ENCODE measurements at regions not wholly inside any gene's neighbourhood (a gene's known extent, or its start where the extent isn't known, plus 50 kb on each side); places are given as distances from the start of the nearest gene placed in this dataset.

GRCh38 chr10:120700426-120700825 lies 150.7 kb upstream of the WDR11 start:
- H3K4me1 ChIP-seq = no peaks in the 10 kb centered on the region
- intact Hi-C loops (cut with DNase I) = no loop called here
- no peak overlapping the region for H3K27ac ChIP-seq
- no peaks in the 10 kb centered on the region for H3K9me3 ChIP-seq
- H3K4me3 ChIP-seq = no peak overlapping the region
- WGBS, 2 donors = 55 to 67% methylated on average over 2 of the region's 2 CpGs
- H3K36me3 ChIP-seq = no peaks in the 10 kb centered on the region
- DNase-seq (no peak), ATAC-seq (no peak), FAIRE-seq (no peak)
- no peak for TF ChIP-seq CTCF (IDR thresholded peaks at IDR 0.05)
- no peaks in the 10 kb centered on the region for H3K27me3 ChIP-seq

DNA sequence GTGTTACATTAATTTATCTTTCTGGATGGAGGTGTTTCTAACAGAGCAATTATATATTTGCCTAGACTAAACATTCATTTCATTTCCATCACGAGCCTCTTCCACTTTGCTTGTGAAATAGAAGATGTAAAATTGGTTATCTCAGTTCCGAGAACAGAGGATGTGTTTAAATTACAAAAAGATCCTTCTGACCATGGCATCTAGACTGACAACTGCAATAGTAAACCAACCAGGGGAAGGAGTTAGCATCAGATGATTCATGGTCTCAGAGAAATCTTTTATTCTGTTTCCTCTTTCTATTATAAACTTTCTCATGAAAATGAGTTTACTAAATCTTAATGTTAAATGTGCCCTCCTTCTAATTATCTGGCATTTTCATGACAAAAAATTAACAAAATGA lies 149.8 kb upstream of the WDR11 start:
- DNase-seq = no peak
- intact Hi-C loops (cut with DNase I) = no loop called here
- ATAC-seq = no peak
- Histone ChIP-seq H3K9me3 (no peaks in the 10 kb centered on the region), H3K27me3 (no peaks in the 10 kb centered on the region), H3K4me1 (no peaks in the 10 kb centered on the region), H3K27ac (no peak overlapping the region), H3K36me3 (no peaks in the 10 kb centered on the region), H3K4me3 (no peak overlapping the region)
- 40 to 53% methylated on average over 2 of the region's 2 CpGs for WGBS, 2 donors
- no peak for TF ChIP-seq CTCF (IDR thresholded peaks at IDR 0.05)
- FAIRE-seq = no peak

DNA sequence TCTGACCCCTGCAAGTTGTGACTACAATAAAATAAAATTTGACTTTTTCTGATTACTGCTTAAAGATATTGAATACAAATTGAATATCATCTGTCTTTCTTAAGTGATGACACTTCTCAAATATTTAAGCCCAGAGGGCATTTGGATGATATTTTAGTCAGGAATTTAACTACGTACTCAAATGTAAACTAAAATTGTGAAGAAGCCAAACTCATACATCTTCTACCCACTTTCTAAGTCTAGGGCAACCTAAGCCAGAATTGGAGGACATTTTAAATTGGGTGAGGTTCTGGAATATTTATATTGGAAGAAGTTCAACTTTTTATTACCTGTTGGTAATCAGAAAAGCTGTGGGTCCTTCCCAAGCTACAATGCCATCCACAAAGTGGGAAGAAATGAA lies 149.1 kb upstream of the WDR11 start:
- Histone ChIP-seq H3K4me1 (no peaks in the 10 kb centered on the region), H3K9me3 (no peaks in the 10 kb centered on the region), H3K27me3 (no peaks in the 10 kb centered on the region), H3K27ac (no peak overlapping the region), H3K4me3 (no peak overlapping the region), H3K36me3 (no peaks in the 10 kb centered on the region)
- DNase-seq = no peak
- no peak for FAIRE-seq
- intact Hi-C loops (cut with DNase I) = no loop called here
- ATAC-seq = no peak
- TF ChIP-seq CTCF (IDR thresholded peaks at IDR 0.05) = no peak
- WGBS, 2 donors = 57 to 60% methylated on average over 1 of the region's 1 CpG

GRCh38 chr10:120705309-120705708 lies 145.9 kb upstream of the WDR11 start:
- no peak for ATAC-seq
- FAIRE-seq = no peak
- no peak overlapping the region for H3K4me3 ChIP-seq
- no peaks in the 10 kb centered on the region for H3K36me3 ChIP-seq
- H3K27ac ChIP-seq = no peak overlapping the region
- H3K4me1 ChIP-seq = no peaks in the 10 kb centered on the region
- WGBS, 2 donors = 47 to 49% methylated on average over 4 of the region's 4 CpGs
- no peak for DNase-seq
- intact Hi-C loops (cut with DNase I) = no loop called here
- no peaks in the 10 kb centered on the region for H3K27me3 ChIP-seq
- H3K9me3 ChIP-seq = no peaks in the 10 kb centered on the region
- no peak for TF ChIP-seq CTCF (IDR thresholded peaks at IDR 0.05)

- no peak overlapping the region for H3K4me3 ChIP-seq
- FAIRE-seq = no peak
- no peak for TF ChIP-seq CTCF (IDR thresholded peaks at IDR 0.05)
- H3K27me3 ChIP-seq = no peaks in the 10 kb centered on the region
- H3K27ac ChIP-seq = no peak overlapping the region
- WGBS, 2 donors = 59 to 63% methylated on average over 2 of the region's 2 CpGs
- H3K36me3 ChIP-seq = no peaks in the 10 kb centered on the region
- no peak for ATAC-seq
- no peak for DNase-seq
- intact Hi-C loops (cut with DNase I) = no loop called here
- no peaks in the 10 kb centered on the region for H3K4me1 ChIP-seq
- H3K9me3 ChIP-seq = no peaks in the 10 kb centered on the region
Observed at GRCh38 chr10:120710076-120710475, 141.1 kb upstream of the WDR11 start.

Measured in pancreas (tissue), 10 donors.